ENCODE measurements at regions not wholly inside any gene's neighbourhood (a gene's known extent, or its start where the extent isn't known, plus 50 kb on each side); places are given as distances from the start of the nearest gene placed in this dataset.

- ATAC-seq (ENCODE audit: low FRiP score): no peak
- no peak for DNase-seq (ENCODE audit: low spot score)
- TF ChIP-seq CTCF (IDR thresholded peaks at IDR 0.05): no peak
Observed at GRCh38 chr6:139820210-139820609, 445.8 kb upstream of the CITED2 start.

- no peak for DNase-seq (ENCODE audit: low spot score)
- no peak for ATAC-seq (ENCODE audit: low FRiP score)
- no peak for TF ChIP-seq CTCF (IDR thresholded peaks at IDR 0.05)
Observed at GRCh38 chr6:139819776-139820175, 445.3 kb upstream of the CITED2 start.

GRCh38 chr6:139812939-139813338, 438.5 kb upstream of the CITED2 start:
- DNase-seq (ENCODE audit: low spot score) (no peak), ATAC-seq (ENCODE audit: low FRiP score) (no peak)
- TF ChIP-seq CTCF (IDR thresholded peaks at IDR 0.05): no peak

- no peak for TF ChIP-seq CTCF (IDR thresholded peaks at IDR 0.05)
- DNase-seq (ENCODE audit: low spot score): no peak
- ATAC-seq (ENCODE audit: low FRiP score): no peak
Observed at GRCh38 chr6:139801571-139802321, 427.3 kb upstream of the CITED2 start.

- ATAC-seq (ENCODE audit: low FRiP score): no peak
- no peak for TF ChIP-seq CTCF (IDR thresholded peaks at IDR 0.05)
Observed at GRCh38 chr6:139800837-139801236, 426.4 kb upstream of the CITED2 start.

GRCh38 chr6:139790527-139790926, 416.1 kb upstream of the CITED2 start:
- TF ChIP-seq CTCF (IDR thresholded peaks at IDR 0.05): no peak
- no peak for ATAC-seq (ENCODE audit: low FRiP score)
- no peak for DNase-seq (ENCODE audit: low spot score)

More at GRCh38 chr6:139800837-139801236, 426.4 kb upstream of the CITED2 start:
- DNase-seq (ENCODE audit: low spot score): no peak

- ATAC-seq (ENCODE audit: low FRiP score) (no peak), DNase-seq (ENCODE audit: low spot score) (no peak)
- no peak for TF ChIP-seq CTCF (IDR thresholded peaks at IDR 0.05)
Observed at GRCh38 chr6:139784222-139784769, 409.8 kb upstream of the CITED2 start.
